ENCODE measurements at regions not wholly inside any gene's neighbourhood (a gene's known extent, or its start where the extent isn't known, plus 50 kb on each side); places are given as distances from the start of the nearest gene placed in this dataset.

- no peak for TF ChIP-seq TCF4 (CRISPR knock-in tag; IDR thresholded peaks at IDR 0.05; ENCODE audit: borderline replicate concordance)
- TF ChIP-seq TSHZ2 (CRISPR knock-in tag; IDR thresholded peaks at IDR 0.05), result no peak
- no peak for TF ChIP-seq BACH2 (CRISPR knock-in tag; IDR thresholded peaks at IDR 0.05; ENCODE audit: borderline replicate concordance)
- TF ChIP-seq ZNF70 (CRISPR knock-in tag; IDR thresholded peaks at IDR 0.05), result no peak
- no peak for TF ChIP-seq PPARA (CRISPR knock-in tag; IDR thresholded peaks at IDR 0.05; ENCODE audit: borderline replicate concordance)
- no peak for TF ChIP-seq CREB5 (CRISPR knock-in tag; IDR thresholded peaks at IDR 0.05; ENCODE audit: low read depth)
- no peak for TF ChIP-seq RARB (CRISPR knock-in tag; IDR thresholded peaks at IDR 0.05)
- TF ChIP-seq POU6F1 (CRISPR knock-in tag; IDR thresholded peaks at IDR 0.05; ENCODE audit: borderline replicate concordance, low read depth), result no peak
- TF ChIP-seq CSDC2 (CRISPR knock-in tag; IDR thresholded peaks at IDR 0.05), result no peak
- TF ChIP-seq PATZ1 (CRISPR knock-in tag; IDR thresholded peaks at IDR 0.05; ENCODE audit: borderline replicate concordance), result no peak
- TF ChIP-seq GLIS3 (CRISPR knock-in tag; IDR thresholded peaks at IDR 0.05), result no peak
- TF ChIP-seq ZFP30 (CRISPR knock-in tag; IDR thresholded peaks at IDR 0.05), result no peak
Measured at GRCh38 chr13:34247596-34247995, 429.6 kb downstream of the RFC3 start.

Measured in SK-N-SH treated with all-trans-retinoic acid at 6 μM for 48 hours (cell line).